GM15510 (cell line): ENCODE measurements at regions not wholly inside any gene's neighbourhood (a gene's known extent, or its start where the extent isn't known, plus 50 kb on each side); places are given as distances from the start of the nearest gene placed in this dataset.

Experiments
- POLR2A ChIP-seq: IDR thresholded peaks from 3 replicates; pipeline ENCODE4 v1.6.1; 2011; ENCODE audit warnings: borderline replicate concordance; ENCODE audit not compliant: insufficient read length; ENCODE audit errors: extremely low read depth

GRCh38 chrX:39618178-39618577 lies 479.6 kb downstream of the BCOR start:
- TF ChIP-seq POLR2A: no peak

- no peak for TF ChIP-seq POLR2A
Measured at GRCh38 chrX:39619182-39620009, 478.4 kb downstream of the BCOR start.

- no peak for TF ChIP-seq POLR2A
Measured at GRCh38 chrX:39624166-39624565, 473.6 kb downstream of the BCOR start.

- TF ChIP-seq POLR2A: no peak
Measured at GRCh38 chrX:39625810-39626209, 471.9 kb downstream of the BCOR start.

GRCh38 chrX:39626749-39627148 lies 471.0 kb downstream of the BCOR start:
- no peak for TF ChIP-seq POLR2A

GRCh38 chrX:39627257-39627656 lies 470.5 kb downstream of the BCOR start:
- TF ChIP-seq POLR2A: no peak

GRCh38 chrX:39629001-39629400 lies 468.8 kb downstream of the BCOR start:
- TF ChIP-seq POLR2A: no peak

- no peak for TF ChIP-seq POLR2A
Measured at GRCh38 chrX:39630344-39630743, 467.4 kb downstream of the BCOR start.

- no peak for TF ChIP-seq POLR2A
Measured at GRCh38 chrX:39631276-39632229, 466.2 kb downstream of the BCOR start.

- no peak for TF ChIP-seq POLR2A
Measured at GRCh38 chrX:39633293-39633692, 464.5 kb downstream of the BCOR start.

- no peak for TF ChIP-seq POLR2A
Measured at GRCh38 chrX:39636481-39636880, 461.3 kb downstream of the BCOR start.

- no peak for TF ChIP-seq POLR2A
Measured at GRCh38 chrX:39638526-39638925, 459.2 kb downstream of the BCOR start.

GRCh38 chrX:39639871-39640270 lies 457.9 kb downstream of the BCOR start:
- no peak for TF ChIP-seq POLR2A

- no peak for TF ChIP-seq POLR2A
Measured at GRCh38 chrX:39640866-39641265, 456.9 kb downstream of the BCOR start.

- TF ChIP-seq POLR2A: no peak
Measured at GRCh38 chrX:39642071-39642470, 455.7 kb downstream of the BCOR start.
